HFFc6 (cell line): ENCODE measurements at regions not wholly inside any gene's neighbourhood (a gene's known extent, or its start where the extent isn't known, plus 50 kb on each side); places are given as distances from the start of the nearest gene placed in this dataset.

Experiments used
- DNase-seq: peaks from one replicate; pipeline ENCODE4 v3.0.0-alpha.2; 2018
- H3K27ac Mint-ChIP-seq: 2 replicates; pipeline ENCODE4 v1.8.0; 2020; ENCODE audit warnings: mild to moderate bottlenecking, mixed read lengths
- H3K27me3 Mint-ChIP-seq: 2 replicates; pipeline ENCODE4 v1.8.0; 2021; ENCODE audit warnings: mild to moderate bottlenecking, moderate library complexity, mixed read lengths; ENCODE audit not compliant: insufficient read depth
- H3K36me3 Mint-ChIP-seq: 2 replicates; pipeline ENCODE4 v1.8.0; 2021; ENCODE audit warnings: low read depth, mixed read lengths
- H3K4me1 Mint-ChIP-seq: 2 replicates; pipeline ENCODE4 v1.8.0; 2020; ENCODE audit warnings: low read depth, mixed read lengths
- H3K4me3 Mint-ChIP-seq: 2 replicates; pipeline ENCODE4 v1.8.0; 2020; ENCODE audit warnings: mild to moderate bottlenecking, moderate library complexity, mixed read lengths
- H3K9me3 Mint-ChIP-seq: 2 replicates; pipeline ENCODE4 v1.8.0; 2020; ENCODE audit warnings: mild to moderate bottlenecking, mixed read lengths
- CTCF ChIP-seq: fragments of 200-600 bp; sonication (generic); IDR thresholded peaks from 2 replicates; pipeline ENCODE4 v1.5.0; 2021; ENCODE audit warnings: antibody characterized with exemption, mild to moderate bottlenecking

- Mint-ChIP-seq H3K4me3 (no peak overlapping the region), H3K27ac (no peak overlapping the region), H3K36me3 (no peaks in the 10 kb centered on the region), H3K4me1 (no peaks in the 10 kb centered on the region), H3K9me3 (peaks cover 18% of the 10 kb centered on the region), H3K27me3 (no peaks in the 10 kb centered on the region)
- no peak for DNase-seq
- TF ChIP-seq CTCF: no peak
Observed at GRCh38 chr5:2221450-2221849, 338.7 kb upstream of the IRX4 start.

GRCh38 chr5:2220741-2221140 lies 338.0 kb upstream of the IRX4 start:
- no peaks in the 10 kb centered on the region for H3K27me3 Mint-ChIP-seq
- no peak for DNase-seq
- TF ChIP-seq CTCF: no peak
- H3K9me3 Mint-ChIP-seq: peaks cover 22% of the 10 kb centered on the region
- no peak overlapping the region for H3K27ac Mint-ChIP-seq
- no peaks in the 10 kb centered on the region for H3K4me1 Mint-ChIP-seq
- H3K36me3 Mint-ChIP-seq: no peaks in the 10 kb centered on the region
- H3K4me3 Mint-ChIP-seq: no peak overlapping the region

- TF ChIP-seq CTCF: no peak
- Mint-ChIP-seq H3K9me3 (peaks cover 27% of the 10 kb centered on the region), H3K36me3 (no peaks in the 10 kb centered on the region), H3K4me3 (no peak overlapping the region), H3K4me1 (no peaks in the 10 kb centered on the region), H3K27ac (no peak overlapping the region), H3K27me3 (no peaks in the 10 kb centered on the region)
- DNase-seq: no peak
Observed at GRCh38 chr5:2219149-2219776, 336.5 kb upstream of the IRX4 start.

GRCh38 chr5:2217219-2217618 lies 334.5 kb upstream of the IRX4 start:
- peaks cover 24% of the 10 kb centered on the region for H3K9me3 Mint-ChIP-seq
- DNase-seq: no peak
- no peak for TF ChIP-seq CTCF
- no peak overlapping the region for H3K4me3 Mint-ChIP-seq
- no peak overlapping the region for H3K27ac Mint-ChIP-seq
- no peaks in the 10 kb centered on the region for H3K36me3 Mint-ChIP-seq
- H3K4me1 Mint-ChIP-seq: no peaks in the 10 kb centered on the region
- H3K27me3 Mint-ChIP-seq: no peaks in the 10 kb centered on the region

GRCh38 chr5:2214910-2215590 lies 332.3 kb upstream of the IRX4 start:
- no peak for TF ChIP-seq CTCF
- Mint-ChIP-seq H3K4me3 (no peak overlapping the region), H3K4me1 (no peaks in the 10 kb centered on the region), H3K9me3 (peaks cover 24% of the 10 kb centered on the region), H3K27ac (no peak overlapping the region), H3K36me3 (no peaks in the 10 kb centered on the region), H3K27me3 (no peaks in the 10 kb centered on the region)
- no peak for DNase-seq
